ENCODE measurements at regions not wholly inside any gene's neighbourhood (a gene's known extent, or its start where the extent isn't known, plus 50 kb on each side); places are given as distances from the start of the nearest gene placed in this dataset.

- TF ChIP-seq CTCF (IDR thresholded peaks at IDR 0.05) (no peak), POLR2A (IDR thresholded peaks at IDR 0.05) (no peak)
These were observed 122.5 kb upstream of the IL15 start for GRCh38 chr4:141513866-141514265.
